HG02623 (cell line): ENCODE measurements at regions not wholly inside any gene's neighbourhood (a gene's known extent, or its start where the extent isn't known, plus 50 kb on each side); places are given as distances from the start of the nearest gene placed in this dataset.

Experiments
- ATAC-seq: cut with Tn5 transposase; IDR thresholded peaks from one replicate; pipeline ENCODE4 v1.9.1; 2021; ENCODE audit warnings: moderate library complexity; ENCODE audit not compliant: unreplicated experiment

DNA sequence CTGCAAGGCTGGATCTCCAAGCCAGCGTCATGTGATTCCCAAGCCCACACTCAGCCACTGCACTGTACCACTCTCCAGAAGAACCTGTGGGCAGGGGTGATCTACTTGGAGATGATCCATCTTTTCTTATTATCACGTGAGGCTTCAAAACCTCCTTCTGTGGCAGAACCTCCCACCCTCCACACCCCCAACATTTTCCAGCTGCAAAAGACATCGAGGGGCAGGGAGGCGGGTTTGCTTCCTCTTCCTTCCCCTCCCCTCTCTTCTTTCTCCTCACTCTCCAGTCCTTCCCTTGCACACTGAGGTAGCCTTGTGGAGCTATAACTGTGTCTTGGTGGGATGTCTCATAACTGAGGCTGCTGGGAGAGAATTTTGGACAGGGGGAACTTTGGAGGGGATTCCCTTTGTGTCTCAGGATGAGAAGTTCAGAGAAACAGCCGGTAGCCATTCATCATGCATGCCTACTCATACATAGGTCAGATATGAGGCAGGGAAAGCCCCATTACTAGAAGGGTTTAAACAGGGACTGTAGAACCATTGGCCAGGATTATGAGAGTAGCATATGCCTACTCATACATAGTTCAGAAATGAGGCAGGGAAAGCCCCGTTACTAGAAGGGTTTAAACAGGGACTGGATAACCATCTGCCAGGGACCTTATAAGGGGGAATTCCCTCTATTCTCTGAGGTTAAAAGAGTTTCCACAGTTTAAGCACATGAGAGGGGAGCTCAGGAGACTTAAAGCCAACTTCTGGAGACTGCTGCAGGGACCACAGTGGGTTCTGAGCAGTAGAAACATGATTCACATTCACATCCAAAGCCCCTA, 420.7 kb upstream of the CADM1 start:
- ATAC-seq = peak; percentile 72

DNA sequence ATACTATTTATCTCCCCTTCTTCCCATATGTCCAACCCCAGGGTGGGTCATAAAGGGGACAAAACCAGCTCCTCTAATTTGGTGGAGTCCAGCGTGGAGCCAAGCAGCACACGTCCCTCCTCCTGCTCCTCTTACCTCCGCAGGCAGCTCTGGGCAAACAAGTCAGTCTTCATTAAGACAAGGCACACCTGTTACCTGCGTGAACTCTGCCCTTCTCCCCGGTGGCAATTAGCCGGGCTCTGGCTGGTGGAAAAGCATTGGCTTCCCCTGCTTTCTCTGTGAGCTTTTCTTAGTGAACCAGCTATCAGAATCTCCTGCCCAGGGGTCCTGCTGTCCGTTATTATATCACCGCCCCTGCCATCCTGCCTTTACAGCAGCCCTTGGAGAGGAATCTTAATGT, 418.7 kb upstream of the CADM1 start:
- no peak for ATAC-seq

- no peak for ATAC-seq
Observed at GRCh38 chr11:115921986-115922385, 417.8 kb upstream of the CADM1 start.

- no peak for ATAC-seq
Observed at GRCh38 chr11:115921540-115921939, 417.3 kb upstream of the CADM1 start.

- no peak for ATAC-seq
Observed at GRCh38 chr11:115920841-115921480, 416.7 kb upstream of the CADM1 start.

- peak; percentile 1 for ATAC-seq
Observed at GRCh38 chr11:115920092-115920461, 415.9 kb upstream of the CADM1 start.

DNA sequence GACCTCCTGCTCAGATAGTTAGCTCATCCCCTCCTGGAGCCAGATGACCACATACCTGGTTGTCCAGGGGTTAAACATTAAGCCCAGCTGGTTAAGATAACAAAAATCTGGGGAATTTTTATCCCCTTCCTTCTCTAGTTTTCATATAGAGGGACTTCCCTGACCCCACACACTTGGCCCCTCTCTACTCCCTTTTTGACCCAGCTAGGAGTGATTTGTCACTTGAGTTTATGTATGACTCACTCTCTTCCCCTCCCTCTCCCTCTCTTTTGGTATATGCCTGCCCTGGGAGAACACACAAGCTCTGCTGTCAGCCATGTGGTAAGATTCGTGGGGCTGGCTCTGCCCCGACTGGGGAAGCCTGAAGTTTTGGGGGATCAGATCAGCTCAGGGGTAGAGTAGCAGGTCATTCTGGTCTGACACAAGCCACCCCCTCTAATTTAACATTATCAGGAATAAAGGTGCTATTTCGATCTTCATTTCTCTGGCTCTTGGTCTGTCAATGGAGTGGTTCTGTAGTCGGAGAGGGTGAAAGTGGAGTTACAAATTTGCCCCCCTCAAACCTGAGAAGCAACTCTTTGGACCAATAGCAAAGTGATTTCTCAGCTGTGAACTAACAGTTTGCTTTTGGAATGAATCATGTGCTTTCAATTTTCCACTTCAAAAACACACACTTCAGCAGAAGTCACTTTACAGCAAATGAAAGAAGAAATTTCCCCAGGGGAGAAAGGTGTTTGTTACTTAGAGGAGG, 415.3 kb upstream of the CADM1 start:
- ATAC-seq = peak; percentile 66

- ATAC-seq = no peak
Observed at GRCh38 chr11:115918576-115918975, 414.4 kb upstream of the CADM1 start.

GRCh38 chr11:115916608-115917007, 412.4 kb upstream of the CADM1 start:
- ATAC-seq = no peak

DNA sequence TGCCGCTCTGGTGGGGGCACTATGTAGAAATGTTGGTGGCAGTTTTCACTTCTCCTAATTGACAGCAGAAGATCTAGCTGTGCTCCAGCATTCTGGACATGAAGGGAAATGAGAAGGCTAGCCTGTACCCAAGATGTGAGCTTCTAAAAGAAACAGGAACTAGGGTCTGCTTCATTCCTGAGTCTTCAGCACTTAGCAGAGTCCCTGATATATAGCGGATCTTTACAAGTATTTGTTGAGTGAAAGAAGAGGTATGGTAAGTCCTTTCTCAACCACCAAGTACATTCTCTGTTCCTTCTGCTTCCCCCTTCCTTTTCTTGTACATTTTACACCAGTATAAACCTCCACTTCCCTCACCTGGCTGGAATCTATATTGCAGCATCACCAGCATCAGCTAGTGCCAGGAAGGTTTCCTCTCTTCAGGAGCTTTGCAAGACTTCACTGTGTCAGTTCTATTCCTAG, 408.3 kb upstream of the CADM1 start:
- peak; percentile 39 for ATAC-seq

DNA sequence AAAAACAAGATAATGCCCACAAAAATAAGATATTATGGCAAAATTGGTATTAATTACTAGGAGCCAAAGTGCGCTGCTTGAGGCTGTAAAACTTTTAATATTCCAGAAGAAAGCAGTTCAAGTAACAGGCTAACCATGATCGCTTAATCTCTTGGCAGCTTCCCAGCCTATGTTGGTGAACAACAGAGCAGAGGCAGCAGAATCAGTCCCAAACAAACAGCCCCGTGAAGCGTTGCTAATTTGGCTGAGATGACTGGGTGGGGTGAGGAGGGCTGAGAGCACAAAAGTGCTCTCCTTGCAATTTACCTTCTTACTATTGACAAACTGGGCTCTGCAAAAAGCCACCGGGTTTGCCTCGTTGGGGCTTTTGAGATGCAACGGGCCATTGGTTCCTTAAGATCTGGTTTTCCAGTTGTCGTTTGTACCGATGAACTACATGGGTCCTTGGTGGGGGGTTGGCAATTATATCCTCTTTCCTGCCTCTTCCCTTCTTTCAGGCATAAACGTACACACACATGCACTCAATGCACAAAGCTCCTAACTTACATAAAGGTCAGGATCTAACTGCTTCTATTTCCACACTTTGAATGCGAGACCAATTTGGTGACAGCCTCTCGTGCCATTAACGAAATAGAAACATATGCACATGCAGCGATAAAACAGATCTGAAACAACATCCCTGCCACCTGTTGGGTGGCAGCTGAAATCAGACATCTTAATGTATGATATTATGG, 407.6 kb upstream of the CADM1 start:
- ATAC-seq = no peak

DNA sequence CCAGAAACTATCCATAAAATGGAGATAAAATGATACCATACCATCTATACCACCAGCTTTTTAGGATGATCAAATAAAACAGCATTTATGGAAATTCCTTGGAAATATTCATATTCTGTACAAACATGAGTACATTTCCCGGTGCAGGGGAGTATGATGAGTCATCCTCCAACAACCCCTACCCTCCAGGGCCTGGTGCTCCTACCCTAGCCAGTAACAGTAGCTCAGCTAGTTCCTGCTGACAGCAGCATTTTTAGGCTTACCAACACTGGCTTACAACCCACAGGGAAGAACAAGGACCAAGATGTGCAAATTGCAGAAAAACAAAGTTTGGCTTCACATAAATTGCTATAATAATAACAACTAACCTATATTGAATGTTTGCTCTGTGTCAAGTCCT, 406.2 kb upstream of the CADM1 start:
- ATAC-seq = no peak

GRCh38 chr11:115906171-115906570, 402.0 kb upstream of the CADM1 start:
- no peak for ATAC-seq

DNA sequence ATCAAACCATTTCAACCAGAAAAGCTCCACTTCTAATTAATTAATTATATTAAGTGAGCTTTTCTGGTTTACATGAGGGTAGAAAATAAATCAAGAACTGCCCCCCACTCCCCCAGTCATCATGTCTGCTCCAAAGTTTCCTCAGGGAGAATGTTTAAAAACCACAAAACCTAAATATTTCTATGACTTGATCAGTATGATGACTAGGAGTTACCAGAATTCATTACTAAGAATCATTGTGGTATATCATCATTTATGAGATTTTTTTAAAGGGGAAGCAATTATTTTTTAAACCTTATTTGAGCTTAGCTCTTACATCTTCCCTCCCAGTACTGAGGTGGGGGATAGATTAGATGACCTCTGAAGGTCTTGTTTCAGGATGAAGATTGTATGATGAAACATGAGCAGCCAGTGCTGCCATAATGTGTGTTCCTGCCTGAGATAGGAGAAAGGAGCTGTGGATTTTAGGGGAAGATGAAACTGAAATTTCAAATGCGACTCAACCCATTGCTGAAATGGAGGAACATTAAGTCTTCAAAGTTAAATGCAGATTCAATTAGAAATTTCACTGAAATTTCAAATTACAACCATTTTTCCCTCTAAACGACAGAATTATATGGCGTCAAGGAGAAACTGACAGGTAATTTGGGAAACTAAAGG, 401.3 kb upstream of the CADM1 start:
- ATAC-seq = no peak

DNA sequence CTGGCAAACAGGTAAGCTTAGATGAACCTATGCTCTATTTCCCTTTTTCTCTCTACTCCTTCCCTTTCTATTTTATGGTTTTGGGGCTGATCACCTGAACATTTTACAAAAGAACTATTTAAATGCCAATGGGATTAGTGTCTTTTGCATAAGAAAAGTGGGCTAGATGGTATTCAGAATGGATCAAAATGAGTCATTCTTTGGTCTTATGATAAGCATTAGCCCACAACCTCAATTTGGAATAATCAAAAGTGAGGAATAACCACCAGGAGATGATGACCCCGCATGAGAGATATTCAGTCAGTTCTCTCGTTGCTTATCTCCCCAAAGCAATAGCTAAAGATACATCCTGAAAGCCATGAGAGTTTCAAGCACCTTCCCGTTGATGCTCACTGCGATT, 399.0 kb upstream of the CADM1 start:
- no peak for ATAC-seq

DNA sequence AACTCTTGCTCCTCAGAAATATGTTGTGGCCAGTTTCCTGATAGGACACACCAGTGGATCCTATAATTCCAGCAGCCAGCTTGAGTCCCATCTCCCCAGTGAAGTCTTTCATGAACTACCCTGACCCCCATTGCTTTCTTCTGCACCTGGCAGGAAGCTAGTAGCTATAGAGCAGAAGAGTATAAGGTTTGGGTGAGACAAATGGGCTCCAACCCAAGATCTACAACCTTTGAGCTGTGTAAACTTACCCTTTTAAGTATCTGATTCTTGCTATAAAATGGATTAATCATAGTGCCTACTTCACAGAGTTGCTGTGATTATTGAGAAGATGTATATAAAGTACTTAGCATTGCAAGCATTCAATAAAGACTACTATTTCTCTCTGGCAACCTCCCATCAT, 396.9 kb upstream of the CADM1 start:
- ATAC-seq = no peak

DNA sequence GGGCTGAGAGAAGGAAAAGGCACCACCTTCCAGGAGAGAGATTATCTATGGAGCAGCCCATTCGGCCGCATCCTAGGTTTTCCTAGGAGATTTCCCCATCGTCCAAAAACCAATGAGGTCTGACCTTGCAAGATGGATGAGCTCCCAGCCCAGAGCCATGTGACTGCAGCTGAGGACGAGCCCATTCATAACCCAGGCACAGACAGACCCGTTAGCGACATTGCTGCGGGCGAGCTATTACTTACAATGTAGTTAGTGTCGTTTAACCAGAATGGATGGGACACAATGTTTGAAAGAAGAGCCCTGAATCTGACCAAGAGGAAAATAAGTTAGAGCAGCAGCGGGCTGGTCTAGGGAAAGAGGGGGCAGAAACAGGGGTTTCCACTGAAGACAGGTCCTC, 395.9 kb upstream of the CADM1 start:
- no peak for ATAC-seq

GRCh38 chr11:115897707-115898106, 393.5 kb upstream of the CADM1 start:
- ATAC-seq = no peak

DNA sequence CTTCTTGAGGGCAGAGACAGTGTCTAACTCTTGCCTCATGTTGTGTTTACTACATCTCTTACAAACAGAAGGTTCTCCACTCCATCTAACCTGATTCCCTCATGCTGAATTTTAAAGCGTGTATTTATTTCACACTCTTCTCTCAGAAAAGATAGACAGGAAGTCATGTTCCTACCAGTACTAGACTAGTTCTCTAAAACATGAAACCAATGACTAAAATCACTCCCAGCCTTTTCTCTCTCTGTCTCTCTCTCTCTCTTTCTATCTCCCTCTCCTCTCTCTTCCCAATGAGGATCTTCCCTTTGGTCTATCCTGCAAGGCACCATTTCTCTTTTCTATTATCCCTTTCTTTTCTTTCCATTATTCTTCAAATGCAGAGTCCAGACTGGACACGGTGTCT, 391.9 kb upstream of the CADM1 start:
- no peak for ATAC-seq

GRCh38 chr11:115895594-115895993, 391.4 kb upstream of the CADM1 start:
- ATAC-seq = no peak

- no peak for ATAC-seq
Observed at GRCh38 chr11:115894176-115894575, 390.0 kb upstream of the CADM1 start.
